ENCODE measurements at regions not wholly inside any gene's neighbourhood (a gene's known extent, or its start where the extent isn't known, plus 50 kb on each side); places are given as distances from the start of the nearest gene placed in this dataset.

DNA sequence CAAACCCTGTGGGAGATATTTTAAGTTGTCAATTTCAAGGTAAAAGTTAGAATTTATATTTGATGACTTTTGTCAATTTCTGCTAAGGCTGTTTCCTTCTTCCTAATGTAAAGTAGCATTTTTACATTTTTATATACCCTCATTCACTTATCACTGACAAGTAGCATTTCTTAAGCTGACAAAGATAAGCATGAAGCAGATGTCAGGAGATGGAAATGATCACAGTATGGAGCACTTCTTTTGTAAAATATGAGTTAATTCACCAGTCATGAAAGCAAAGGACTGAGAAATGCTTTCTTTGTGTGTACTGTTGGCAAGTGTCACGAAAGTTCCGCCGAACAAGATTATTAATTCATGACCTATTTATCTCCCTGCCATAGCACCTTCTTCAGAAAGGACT lies 503.9 kb downstream of the DNAJB9 start:
- TF ChIP-seq, protein P1, sequence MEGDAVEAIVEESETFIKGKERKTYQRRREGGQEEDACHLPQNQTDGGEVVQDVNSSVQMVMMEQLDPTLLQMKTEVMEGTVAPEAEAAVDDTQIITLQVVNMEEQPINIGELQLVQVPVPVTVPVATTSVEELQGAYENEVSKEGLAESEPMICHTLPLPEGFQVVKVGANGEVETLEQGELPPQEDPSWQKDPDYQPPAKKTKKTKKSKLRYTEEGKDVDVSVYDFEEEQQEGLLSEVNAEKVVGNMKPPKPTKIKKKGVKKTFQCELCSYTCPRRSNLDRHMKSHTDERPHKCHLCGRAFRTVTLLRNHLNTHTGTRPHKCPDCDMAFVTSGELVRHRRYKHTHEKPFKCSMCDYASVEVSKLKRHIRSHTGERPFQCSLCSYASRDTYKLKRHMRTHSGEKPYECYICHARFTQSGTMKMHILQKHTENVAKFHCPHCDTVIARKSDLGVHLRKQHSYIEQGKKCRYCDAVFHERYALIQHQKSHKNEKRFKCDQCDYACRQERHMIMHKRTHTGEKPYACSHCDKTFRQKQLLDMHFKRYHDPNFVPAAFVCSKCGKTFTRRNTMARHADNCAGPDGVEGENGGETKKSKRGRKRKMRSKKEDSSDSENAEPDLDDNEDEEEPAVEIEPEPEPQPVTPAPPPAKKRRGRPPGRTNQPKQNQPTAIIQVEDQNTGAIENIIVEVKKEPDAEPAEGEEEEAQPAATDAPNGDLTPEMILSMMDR (IDR thresholded peaks at IDR 0.05) = no peak
- TF ChIP-seq POLR2A (IDR thresholded peaks at IDR 0.05) = no peak

All from right lobe of liver (tissue), 4 donors.